PC-3 (cell line): ENCODE measurements at regions not wholly inside any gene's neighbourhood (a gene's known extent, or its start where the extent isn't known, plus 50 kb on each side); places are given as distances from the start of the nearest gene placed in this dataset.

Source experiments
- EZH2 ChIP-seq: fragments of 300-600 bp; sonication (generic); IDR thresholded peaks from one replicate; pipeline ENCODE4 v1.6.1; 2017; ENCODE audit warnings: antibody characterized with exemption, mild to moderate bottlenecking, low read length; ENCODE audit not compliant: unreplicated experiment
- EZH2phosphoT487 ChIP-seq: fragments of 300-600 bp; sonication (generic); IDR thresholded peaks from 2 replicates; pipeline ENCODE4 v1.6.1; 2018; ENCODE audit warnings: mild to moderate bottlenecking, antibody characterized with exemption, low read length, borderline replicate concordance
- TF ChIP-seq, protein P1 (sequence below): fragments of 300-600 bp; sonication (generic); conservative IDR thresholded peaks from 2 replicates; pipeline ENCODE4 v1.5.1; 2017; ENCODE audit warnings: antibody characterized with exemption, low read depth, mild to moderate bottlenecking, low read length

GRCh38 chr16:85517154-85517553, 96.0 kb upstream of the GSE1 start:
- TF ChIP-seq, protein P1, sequence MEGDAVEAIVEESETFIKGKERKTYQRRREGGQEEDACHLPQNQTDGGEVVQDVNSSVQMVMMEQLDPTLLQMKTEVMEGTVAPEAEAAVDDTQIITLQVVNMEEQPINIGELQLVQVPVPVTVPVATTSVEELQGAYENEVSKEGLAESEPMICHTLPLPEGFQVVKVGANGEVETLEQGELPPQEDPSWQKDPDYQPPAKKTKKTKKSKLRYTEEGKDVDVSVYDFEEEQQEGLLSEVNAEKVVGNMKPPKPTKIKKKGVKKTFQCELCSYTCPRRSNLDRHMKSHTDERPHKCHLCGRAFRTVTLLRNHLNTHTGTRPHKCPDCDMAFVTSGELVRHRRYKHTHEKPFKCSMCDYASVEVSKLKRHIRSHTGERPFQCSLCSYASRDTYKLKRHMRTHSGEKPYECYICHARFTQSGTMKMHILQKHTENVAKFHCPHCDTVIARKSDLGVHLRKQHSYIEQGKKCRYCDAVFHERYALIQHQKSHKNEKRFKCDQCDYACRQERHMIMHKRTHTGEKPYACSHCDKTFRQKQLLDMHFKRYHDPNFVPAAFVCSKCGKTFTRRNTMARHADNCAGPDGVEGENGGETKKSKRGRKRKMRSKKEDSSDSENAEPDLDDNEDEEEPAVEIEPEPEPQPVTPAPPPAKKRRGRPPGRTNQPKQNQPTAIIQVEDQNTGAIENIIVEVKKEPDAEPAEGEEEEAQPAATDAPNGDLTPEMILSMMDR: no peak
- TF ChIP-seq EZH2phosphoT487 (no peak), EZH2 (no peak)
